ENCODE measurements at regions not wholly inside any gene's neighbourhood (a gene's known extent, or its start where the extent isn't known, plus 50 kb on each side); places are given as distances from the start of the nearest gene placed in this dataset.
A peak's percentile ranks its signal among the peaks of the same experiment; 100 is the strongest.

DNA sequence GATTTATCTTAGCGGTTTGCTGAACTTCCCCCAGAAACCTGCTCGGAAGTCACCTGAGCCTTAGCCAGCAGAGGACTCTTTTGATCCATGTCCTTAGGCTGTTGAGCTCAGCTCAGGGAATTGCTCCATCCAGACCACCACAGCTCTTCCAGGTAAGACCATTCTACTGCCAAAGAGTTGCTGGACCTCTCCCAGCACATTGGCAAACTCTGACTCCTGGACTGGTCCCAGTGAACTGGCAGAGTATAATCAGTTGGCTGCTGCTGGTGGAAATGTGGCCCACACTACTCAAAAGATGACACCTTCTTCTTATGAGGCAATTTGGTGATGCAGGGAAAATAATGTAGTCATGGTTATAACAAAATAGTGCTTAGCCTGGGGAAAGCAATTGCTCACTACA, 308.8 kb upstream of the FIGN start:
- Histone ChIP-seq H2BK120ac (replicated peaks; ENCODE audit: low read depth, low read length) (no peak overlapping the region), H3K56ac (replicated peaks; ENCODE audit: insufficient read length, low read depth, low read length) (peak overlapping the region; percentile 16), H3K4ac (replicated peaks; ENCODE audit: insufficient read length, low read depth, low read length) (no peak overlapping the region), H3K36me3 (ENCODE audit: control insufficient read depth in 2 of 4, insufficient read depth in 4 of 4, low read length in 3 of 4) (no peaks in the 10 kb centered on the region), H4K8ac (ENCODE audit: extremely low read depth, insufficient read depth, low read length) (no peak overlapping the region), H2BK15ac (ENCODE audit: low read length) (no peak overlapping the region), H3K14ac (ENCODE audit: insufficient read length) (no peak overlapping the region), H2BK12ac (ENCODE audit: low read depth, low read length) (no peak overlapping the region), H2BK20ac (ENCODE audit: low read length) (no peak overlapping the region), H3K27me3 (replicated peaks in 1 of 4; ENCODE audit: control insufficient read depth in 3 of 4, extremely low read depth in 1 of 4, insufficient read depth in 3 of 4, low read length in 3 of 4) (no peaks in the 10 kb centered on the region), H2BK5ac (ENCODE audit: low read depth, low read length) (no peak overlapping the region), H4K5ac (ENCODE audit: insufficient read length, low read depth, low read length) (no peak overlapping the region), H2AFZ (ENCODE audit: low read length) (peak overlapping the region; percentile 73; the same call in 1 of the 2 replicates), H3K27ac (ENCODE audit: low read depth, low read length) (no peak overlapping the region), H3K9me3 (ENCODE audit: insufficient read depth in 2 of 2, low read depth in 1 of 2, low read length in 1 of 2) (no peaks in the 10 kb centered on the region), H4K20me1 (replicated peaks in 1 of 2; ENCODE audit: control insufficient read depth in 1 of 2, insufficient read depth in 2 of 2, low read length in 2 of 2) (no peaks in the 10 kb centered on the region), H3K4me3 (ENCODE audit: extremely low read depth in 1 of 4, insufficient read depth in 2 of 4, low read depth in 3 of 4, low read length in 4 of 4) (no peak overlapping the region), H3K4me2 (ENCODE audit: insufficient read depth in 1 of 2, low read depth in 2 of 2, low read length in 2 of 2) (no peak overlapping the region), H3K4me1 (replicated peaks in 1 of 4; ENCODE audit: control insufficient read depth in 3 of 4, insufficient read depth in 4 of 4, low read length in 3 of 4) (no peaks in the 10 kb centered on the region), H3K23ac (ENCODE audit: insufficient read length) (no peak overlapping the region), H3K18ac (ENCODE audit: extremely low read depth, low read length) (no peak overlapping the region), H3K79me2 (ENCODE audit: control insufficient read depth in 1 of 2, insufficient read depth in 2 of 2, low read length in 2 of 2) (no peaks in the 10 kb centered on the region), H3K9ac (replicated peaks in 1 of 4; ENCODE audit: extremely low read depth in 1 of 4, low read depth in 3 of 4, low read length in 3 of 4) (no peak overlapping the region), H2AK5ac (ENCODE audit: low read depth, low read length) (no peak overlapping the region), H3K23me2 (ENCODE audit: low read depth, low read length) (no peaks in the 10 kb centered on the region), H3K79me1 (ENCODE audit: low read depth, low read length) (no peaks in the 10 kb centered on the region), H4K91ac (replicated peaks; ENCODE audit: insufficient read length, low read length) (no peak overlapping the region)
- peak in 1 of 2 experiments; percentile 11; a peak in 1 of 4 replicates for TF ChIP-seq RAD21 (IDR thresholded peaks at IDR 0.05 in 1 of 2, conservative IDR thresholded peaks at IDR 0.05 in 1 of 2; ENCODE audit: low read depth in 2 of 2, low read length in 2 of 2)
- no peak for TF ChIP-seq ZNF274 (IDR thresholded peaks at IDR 0.05; ENCODE audit: borderline replicate concordance, extremely low read depth, low read length)
- ChIA-PET POLR2A (ENCODE audit: partially characterized antibody) (no interaction called here), CTCF (ENCODE audit: partially characterized antibody) (interaction anchor here (0.9 kb wide), 1 partner anchor 17 kb away, joined by 3 read pairs; no protein-coding TSS in a partner anchor)
- DNase-seq (ENCODE audit: low read depth in 1 of 2, low spot score in 2 of 2) (no peak), FAIRE-seq (no peak)
- 89% methylated on average over 2 of the region's 2 CpGs; no CpG with 5 or more reads in 1 of the 2 experiments for WGBS, 2 experiments (ENCODE audit: extremely low coverage in 1 of 2, insufficient coverage in 1 of 2, insufficient read length in 1 of 2, insufficient replicate concordance in 2 of 2, low coverage in 1 of 2, low lambda C conversion rate in 2 of 2, missing lambda C conversion rate in 1 of 2)

Measured in H1 (cell line).